Mucosa of rectum (tissue), 2 donors: ENCODE measurements at regions not wholly inside any gene's neighbourhood (a gene's known extent, or its start where the extent isn't known, plus 50 kb on each side); places are given as distances from the start of the nearest gene placed in this dataset.

ENCODE experiments used
- H3K27ac ChIP-seq, 2 donors: one replicate each; pipeline ENCODE4 v1.7.0; 2013; ENCODE audit warnings: inconsistent platforms in 2 of 2, low read depth in 2 of 2, low read length in 2 of 2
- H3K27me3 ChIP-seq, 2 donors: one replicate each; pipeline ENCODE4 v1.7.0; 2013; ENCODE audit warnings: low read length in 2 of 2; ENCODE audit not compliant: control insufficient read depth in 2 of 2, insufficient read depth in 2 of 2
- H3K36me3 ChIP-seq, 2 donors: one replicate each; pipeline ENCODE4 v1.7.0; 2013; ENCODE audit warnings: low read length in 2 of 2; ENCODE audit not compliant: control insufficient read depth in 2 of 2, insufficient read depth in 2 of 2
- H3K4me1 ChIP-seq, 2 donors: one replicate each; pipeline ENCODE4 v1.7.0; 2013; ENCODE audit warnings: low read length in 2 of 2, mild to moderate bottlenecking in 1 of 2; ENCODE audit not compliant: control insufficient read depth in 2 of 2, insufficient read depth in 2 of 2
- H3K4me3 ChIP-seq, 2 donors: one replicate each; pipeline ENCODE4 v1.7.0; 2013; ENCODE audit warnings: low read length in 2 of 2
- H3K9ac ChIP-seq, 2 donors: one replicate each; pipeline ENCODE4 v1.7.0; 2013; ENCODE audit warnings: low read length in 2 of 2, low read depth in 1 of 2, mild to moderate bottlenecking in 1 of 2
- H3K9me3 ChIP-seq, 2 donors: one replicate each; pipeline ENCODE4 v1.7.0; 2013; ENCODE audit warnings: low read length in 2 of 2; ENCODE audit not compliant: control insufficient read depth in 2 of 2
- donor health status: healthy.
- donor health status: Normal muscosa, but diverticular disease.

- no peaks in the 10 kb centered on the region for H3K9me3 ChIP-seq
- no peak overlapping the region for H3K4me3 ChIP-seq
- no peak overlapping the region for H3K9ac ChIP-seq
- no peaks in the 10 kb centered on the region for H3K27me3 ChIP-seq
- H3K27ac ChIP-seq: peak overlapping the region; percentile 43 to 50
- no peaks in the 10 kb centered on the region for H3K36me3 ChIP-seq
- peaks cover 6 to 21% of the 10 kb centered on the region in 2 donors for H3K4me1 ChIP-seq
Measured at GRCh38 chr5:158170534-158170933, 311.6 kb upstream of the CLINT1 start.

- no peak overlapping the region for H3K4me3 ChIP-seq
- H3K9ac ChIP-seq: no peak overlapping the region
- peak overlapping the region; percentile 43 to 50 for H3K27ac ChIP-seq
- no peaks in the 10 kb centered on the region for H3K36me3 ChIP-seq
- H3K27me3 ChIP-seq: no peaks in the 10 kb centered on the region
- peaks cover 2 to 16% of the 10 kb centered on the region in 2 donors for H3K4me1 ChIP-seq
- no peaks in the 10 kb centered on the region for H3K9me3 ChIP-seq
Measured at GRCh38 chr5:158170060-158170459, 311.1 kb upstream of the CLINT1 start.

GRCh38 chr5:158166424-158166823, 307.5 kb upstream of the CLINT1 start:
- Histone ChIP-seq H3K36me3 (no peaks in the 10 kb centered on the region), H3K4me3 (no peak overlapping the region), H3K9ac (no peak overlapping the region), H3K9me3 (no peaks in the 10 kb centered on the region), H3K27ac (no peak overlapping the region), H3K4me1 (peaks cover 7 to 15% of the 10 kb centered on the region in 2 donors), H3K27me3 (no peaks in the 10 kb centered on the region)

GRCh38 chr5:158165647-158166046, 306.7 kb upstream of the CLINT1 start:
- no peak overlapping the region for H3K27ac ChIP-seq
- H3K27me3 ChIP-seq: no peaks in the 10 kb centered on the region
- H3K9ac ChIP-seq: no peak overlapping the region
- H3K36me3 ChIP-seq: no peaks in the 10 kb centered on the region
- H3K9me3 ChIP-seq: no peaks in the 10 kb centered on the region
- H3K4me1 ChIP-seq: peaks cover 7 to 10% of the 10 kb centered on the region in 2 donors
- no peak overlapping the region for H3K4me3 ChIP-seq

- Histone ChIP-seq H3K36me3 (no peaks in the 10 kb centered on the region), H3K4me1 (peaks cover 0 to 7% of the 10 kb centered on the region in 2 donors), H3K27me3 (no peaks in the 10 kb centered on the region), H3K4me3 (no peak overlapping the region), H3K9ac (no peak overlapping the region), H3K27ac (no peak overlapping the region), H3K9me3 (no peaks in the 10 kb centered on the region)
Measured at GRCh38 chr5:158164296-158165047, 305.5 kb upstream of the CLINT1 start.

- Histone ChIP-seq H3K27me3 (no peaks in the 10 kb centered on the region), H3K27ac (no peak overlapping the region), H3K4me1 (peaks cover 0 to 7% of the 10 kb centered on the region in 2 donors), H3K9me3 (no peaks in the 10 kb centered on the region), H3K36me3 (no peaks in the 10 kb centered on the region), H3K4me3 (no peak overlapping the region), H3K9ac (no peak overlapping the region)
Measured at GRCh38 chr5:158163451-158164295, 304.7 kb upstream of the CLINT1 start.

GRCh38 chr5:158162479-158163034, 303.6 kb upstream of the CLINT1 start:
- H3K9me3 ChIP-seq: no peaks in the 10 kb centered on the region
- no peak overlapping the region for H3K9ac ChIP-seq
- no peaks in the 10 kb centered on the region for H3K27me3 ChIP-seq
- H3K4me1 ChIP-seq: peaks cover 0 to 7% of the 10 kb centered on the region in 2 donors
- H3K4me3 ChIP-seq: peak overlapping the region in 1 of 2 donors; percentile 28
- no peaks in the 10 kb centered on the region for H3K36me3 ChIP-seq
- peak overlapping the region in 1 of 2 donors; percentile 33 for H3K27ac ChIP-seq

- H3K36me3 ChIP-seq: no peaks in the 10 kb centered on the region
- no peaks in the 10 kb centered on the region for H3K27me3 ChIP-seq
- H3K4me1 ChIP-seq: peaks cover 0 to 7% of the 10 kb centered on the region in 2 donors
- H3K27ac ChIP-seq: peak overlapping the region in 1 of 2 donors; percentile 33
- peak overlapping the region in 1 of 2 donors; percentile 28 for H3K4me3 ChIP-seq
- H3K9ac ChIP-seq: no peak overlapping the region
- no peaks in the 10 kb centered on the region for H3K9me3 ChIP-seq
Measured at GRCh38 chr5:158162026-158162425, 303.1 kb upstream of the CLINT1 start.

- no peak overlapping the region for H3K27ac ChIP-seq
- H3K9me3 ChIP-seq: no peaks in the 10 kb centered on the region
- H3K4me3 ChIP-seq: no peak overlapping the region
- no peaks in the 10 kb centered on the region for H3K27me3 ChIP-seq
- H3K4me1 ChIP-seq: peaks cover 0 to 7% of the 10 kb centered on the region in 2 donors
- no peak overlapping the region for H3K9ac ChIP-seq
- H3K36me3 ChIP-seq: no peaks in the 10 kb centered on the region
Measured at GRCh38 chr5:158159621-158160020, 300.7 kb upstream of the CLINT1 start.
